Colonic mucosa (tissue), 4 donors: ENCODE measurements at regions not wholly inside any gene's neighbourhood (a gene's known extent, or its start where the extent isn't known, plus 50 kb on each side); places are given as distances from the start of the nearest gene placed in this dataset.

Source experiments
- DNase-seq: peaks from one replicate; pipeline ENCODE4 v3.0.0-alpha.2; 2020
- H3K27ac ChIP-seq: fragments of 200-600 bp; one replicate; pipeline ENCODE4 v1.8.0; 2021
- H3K27me3 ChIP-seq: fragments of 200-600 bp; one replicate; pipeline ENCODE4 v1.8.0; 2021
- H3K36me3 ChIP-seq: fragments of 200-600 bp; one replicate; pipeline ENCODE4 v1.8.0; 2021
- H3K4me1 ChIP-seq: fragments of 200-600 bp; one replicate; pipeline ENCODE4 v1.8.0; 2021; ENCODE audit warnings: mild to moderate bottlenecking
- H3K4me3 ChIP-seq: fragments of 200-600 bp; one replicate; pipeline ENCODE4 v1.8.0; 2021
- H3K9ac ChIP-seq, 2 donors: one replicate each; pipeline ENCODE4 v1.7.0; 2013; ENCODE audit warnings: control low read depth in 2 of 2, low read depth in 2 of 2, low read length in 2 of 2
- H3K9me3 ChIP-seq: fragments of 200-600 bp; one replicate; pipeline ENCODE4 v1.8.0; 2021
- CTCF ChIP-seq: fragments of 200-600 bp; IDR thresholded peaks from one replicate; pipeline ENCODE4 v1.8.0; 2022; ENCODE audit warnings: antibody characterized with exemption, mild to moderate bottlenecking
- intact Hi-C: fragments of 100-400 bp; cut with DNase I; formaldehyde crosslinking; loops from one replicate; pipeline ENCODE4 v1.14.1; 2022
- donor health status: healthy.
- donor health status: DM: no; HTN: no; CAD: no.
- donor health status: DM: no; HTN: no; CAD: no.

- intact Hi-C loops = no loop called here
- no peaks in the 10 kb centered on the region for H3K4me1 ChIP-seq
- no peaks in the 10 kb centered on the region for H3K9me3 ChIP-seq
- no peak for DNase-seq
- no peak overlapping the region for H3K9ac ChIP-seq
- H3K36me3 ChIP-seq = no peaks in the 10 kb centered on the region
- no peak for TF ChIP-seq CTCF
- H3K27me3 ChIP-seq = no peaks in the 10 kb centered on the region
- no peak overlapping the region for H3K27ac ChIP-seq
- no peak overlapping the region for H3K4me3 ChIP-seq
These were observed 738.4 kb downstream of the DHX35 start for GRCh38 chr20:39700528-39700927.

- intact Hi-C loops = no loop called here
These were observed 737.1 kb downstream of the DHX35 start for GRCh38 chr20:39699166-39699725.

GRCh38 chr20:39698752-39699151 lies 736.6 kb downstream of the DHX35 start:
- Histone ChIP-seq H3K27ac (no peak overlapping the region), H3K27me3 (no peaks in the 10 kb centered on the region), H3K36me3 (no peaks in the 10 kb centered on the region), H3K4me3 (no peak overlapping the region), H3K4me1 (no peaks in the 10 kb centered on the region), H3K9ac (no peak overlapping the region), H3K9me3 (no peaks in the 10 kb centered on the region)
- TF ChIP-seq CTCF = no peak
- intact Hi-C loops = no loop called here
- no peak for DNase-seq

More at GRCh38 chr20:39699166-39699725, 737.1 kb downstream of the DHX35 start:
- Histone ChIP-seq H3K4me3 (no peak overlapping the region), H3K27ac (no peak overlapping the region), H3K36me3 (no peaks in the 10 kb centered on the region), H3K9ac (no peak overlapping the region), H3K27me3 (no peaks in the 10 kb centered on the region), H3K9me3 (no peaks in the 10 kb centered on the region), H3K4me1 (no peaks in the 10 kb centered on the region)
- no peak for TF ChIP-seq CTCF
- no peak for DNase-seq

- Histone ChIP-seq H3K9me3 (no peaks in the 10 kb centered on the region), H3K9ac (no peak overlapping the region), H3K36me3 (no peaks in the 10 kb centered on the region), H3K27ac (no peak overlapping the region), H3K4me1 (no peaks in the 10 kb centered on the region), H3K4me3 (no peak overlapping the region), H3K27me3 (no peaks in the 10 kb centered on the region)
- no peak for TF ChIP-seq CTCF
- intact Hi-C loops = no loop called here
- no peak for DNase-seq
These were observed 729.2 kb downstream of the DHX35 start for GRCh38 chr20:39691151-39691862.

- no peak overlapping the region for H3K9ac ChIP-seq
- peak; percentile 18 for TF ChIP-seq CTCF
- no peak overlapping the region for H3K27ac ChIP-seq
- no peaks in the 10 kb centered on the region for H3K9me3 ChIP-seq
- no peaks in the 10 kb centered on the region for H3K4me1 ChIP-seq
- peak; percentile 20 for DNase-seq
- no peak overlapping the region for H3K4me3 ChIP-seq
- no peaks in the 10 kb centered on the region for H3K36me3 ChIP-seq
- H3K27me3 ChIP-seq = no peaks in the 10 kb centered on the region
- intact Hi-C loops = no loop called here
These were observed 714.8 kb downstream of the DHX35 start for GRCh38 chr20:39676857-39677391.
